ENCODE measurements at regions not wholly inside any gene's neighbourhood (a gene's known extent, or its start where the extent isn't known, plus 50 kb on each side); places are given as distances from the start of the nearest gene placed in this dataset.

DNA sequence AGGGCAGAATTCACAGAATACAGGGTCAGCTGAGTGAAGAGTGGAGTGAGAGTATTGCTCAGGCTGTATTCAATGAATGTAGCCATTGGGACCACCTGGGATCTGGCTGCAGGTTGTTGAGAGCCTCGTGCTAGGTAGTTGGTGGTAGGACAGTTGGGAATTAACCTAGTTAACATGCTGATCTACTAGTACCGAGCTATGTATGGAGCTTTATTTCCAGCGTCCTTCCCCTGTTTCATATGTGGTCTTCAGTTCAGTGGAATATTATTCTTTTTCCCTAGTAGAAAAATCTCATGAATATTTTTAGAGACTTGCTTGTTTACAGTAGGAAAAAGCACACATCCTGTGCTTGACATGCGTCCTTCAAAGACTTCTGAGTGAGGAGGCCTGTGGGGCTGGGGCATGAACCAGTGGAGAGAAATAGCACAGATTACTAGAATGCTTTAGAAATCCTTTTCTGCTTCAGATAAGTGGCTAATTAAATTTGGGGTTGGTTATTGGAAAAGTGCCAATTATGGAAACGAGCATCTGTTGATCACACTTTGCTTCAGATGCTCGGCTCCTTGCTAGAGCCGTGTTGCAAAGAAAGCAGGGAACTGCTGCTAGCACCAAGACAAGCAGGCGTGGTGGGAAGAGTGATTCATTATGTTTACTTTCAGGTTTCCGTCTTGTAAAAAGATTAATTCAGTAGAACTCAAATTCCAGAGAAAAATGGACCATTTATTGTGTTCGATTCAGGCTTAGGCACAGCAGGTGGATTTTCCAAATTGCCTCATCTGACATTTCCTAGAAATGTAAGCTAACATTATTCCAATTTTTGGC lies 53.6 kb downstream of the ARF6 start:
- ATAC-seq: no peak
- Mint-ChIP-seq H3K4me1 (peaks cover 4% of the 10 kb centered on the region), H3K4me3 (no peak overlapping the region), H3K27me3 (ENCODE audit: low read depth) (no peaks in the 10 kb centered on the region), H3K9me3 (no peaks in the 10 kb centered on the region), H3K27ac (no peak overlapping the region), H3K36me3 (no peaks in the 10 kb centered on the region)
- ChIA-PET POLR2A (no interaction called here), CTCF (interaction anchor here (0.6 to 1.0 kb wide), 2 partner anchors 61 to 65 kb away, joined by 3 to 4 read pairs; no protein-coding TSS in a partner anchor)
- TF ChIP-seq PREB (CRISPR knock-in tag; IDR thresholded peaks at IDR 0.05; ENCODE audit: borderline replicate concordance) (no peak), ZNF423 (CRISPR knock-in tag; IDR thresholded peaks at IDR 0.05) (no peak), NFATC4 (CRISPR knock-in tag; IDR thresholded peaks at IDR 0.05) (no peak), JAZF1 (CRISPR knock-in tag; IDR thresholded peaks at IDR 0.05) (no peak), SMAD4 (CRISPR knock-in tag; IDR thresholded peaks at IDR 0.05) (no peak), NFYB (CRISPR knock-in tag; conservative IDR thresholded peaks at IDR 0.05; ENCODE audit: low read depth) (no peak), IRF1 (CRISPR knock-in tag; IDR thresholded peaks at IDR 0.05) (no peak), MAX (CRISPR knock-in tag; IDR thresholded peaks at IDR 0.05) (no peak), TP53 (CRISPR knock-in tag; IDR thresholded peaks at IDR 0.05) (no peak)
- TF ChIP-seq, protein P1, sequence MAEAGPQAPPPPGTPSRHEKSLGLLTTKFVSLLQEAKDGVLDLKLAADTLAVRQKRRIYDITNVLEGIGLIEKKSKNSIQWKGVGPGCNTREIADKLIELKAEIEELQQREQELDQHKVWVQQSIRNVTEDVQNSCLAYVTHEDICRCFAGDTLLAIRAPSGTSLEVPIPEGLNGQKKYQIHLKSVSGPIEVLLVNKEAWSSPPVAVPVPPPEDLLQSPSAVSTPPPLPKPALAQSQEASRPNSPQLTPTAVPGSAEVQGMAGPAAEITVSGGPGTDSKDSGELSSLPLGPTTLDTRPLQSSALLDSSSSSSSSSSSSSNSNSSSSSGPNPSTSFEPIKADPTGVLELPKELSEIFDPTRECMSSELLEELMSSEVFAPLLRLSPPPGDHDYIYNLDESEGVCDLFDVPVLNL (CRISPR knock-in tag; IDR thresholded peaks at IDR 0.05; ENCODE audit: borderline replicate concordance, low read depth): no peak
- TF ChIP-seq, protein P2, sequence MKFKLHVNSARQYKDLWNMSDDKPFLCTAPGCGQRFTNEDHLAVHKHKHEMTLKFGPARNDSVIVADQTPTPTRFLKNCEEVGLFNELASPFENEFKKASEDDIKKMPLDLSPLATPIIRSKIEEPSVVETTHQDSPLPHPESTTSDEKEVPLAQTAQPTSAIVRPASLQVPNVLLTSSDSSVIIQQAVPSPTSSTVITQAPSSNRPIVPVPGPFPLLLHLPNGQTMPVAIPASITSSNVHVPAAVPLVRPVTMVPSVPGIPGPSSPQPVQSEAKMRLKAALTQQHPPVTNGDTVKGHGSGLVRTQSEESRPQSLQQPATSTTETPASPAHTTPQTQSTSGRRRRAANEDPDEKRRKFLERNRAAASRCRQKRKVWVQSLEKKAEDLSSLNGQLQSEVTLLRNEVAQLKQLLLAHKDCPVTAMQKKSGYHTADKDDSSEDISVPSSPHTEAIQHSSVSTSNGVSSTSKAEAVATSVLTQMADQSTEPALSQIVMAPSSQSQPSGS (CRISPR knock-in tag; IDR thresholded peaks at IDR 0.05; ENCODE audit: borderline replicate concordance, low read depth): no peak
- TF ChIP-seq, protein P3, sequence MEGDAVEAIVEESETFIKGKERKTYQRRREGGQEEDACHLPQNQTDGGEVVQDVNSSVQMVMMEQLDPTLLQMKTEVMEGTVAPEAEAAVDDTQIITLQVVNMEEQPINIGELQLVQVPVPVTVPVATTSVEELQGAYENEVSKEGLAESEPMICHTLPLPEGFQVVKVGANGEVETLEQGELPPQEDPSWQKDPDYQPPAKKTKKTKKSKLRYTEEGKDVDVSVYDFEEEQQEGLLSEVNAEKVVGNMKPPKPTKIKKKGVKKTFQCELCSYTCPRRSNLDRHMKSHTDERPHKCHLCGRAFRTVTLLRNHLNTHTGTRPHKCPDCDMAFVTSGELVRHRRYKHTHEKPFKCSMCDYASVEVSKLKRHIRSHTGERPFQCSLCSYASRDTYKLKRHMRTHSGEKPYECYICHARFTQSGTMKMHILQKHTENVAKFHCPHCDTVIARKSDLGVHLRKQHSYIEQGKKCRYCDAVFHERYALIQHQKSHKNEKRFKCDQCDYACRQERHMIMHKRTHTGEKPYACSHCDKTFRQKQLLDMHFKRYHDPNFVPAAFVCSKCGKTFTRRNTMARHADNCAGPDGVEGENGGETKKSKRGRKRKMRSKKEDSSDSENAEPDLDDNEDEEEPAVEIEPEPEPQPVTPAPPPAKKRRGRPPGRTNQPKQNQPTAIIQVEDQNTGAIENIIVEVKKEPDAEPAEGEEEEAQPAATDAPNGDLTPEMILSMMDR (IDR thresholded peaks at IDR 0.05): no peak
- TF ChIP-seq, protein P4, sequence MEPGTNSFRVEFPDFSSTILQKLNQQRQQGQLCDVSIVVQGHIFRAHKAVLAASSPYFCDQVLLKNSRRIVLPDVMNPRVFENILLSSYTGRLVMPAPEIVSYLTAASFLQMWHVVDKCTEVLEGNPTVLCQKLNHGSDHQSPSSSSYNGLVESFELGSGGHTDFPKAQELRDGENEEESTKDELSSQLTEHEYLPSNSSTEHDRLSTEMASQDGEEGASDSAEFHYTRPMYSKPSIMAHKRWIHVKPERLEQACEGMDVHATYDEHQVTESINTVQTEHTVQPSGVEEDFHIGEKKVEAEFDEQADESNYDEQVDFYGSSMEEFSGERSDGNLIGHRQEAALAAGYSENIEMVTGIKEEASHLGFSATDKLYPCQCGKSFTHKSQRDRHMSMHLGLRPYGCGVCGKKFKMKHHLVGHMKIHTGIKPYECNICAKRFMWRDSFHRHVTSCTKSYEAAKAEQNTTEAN (CRISPR knock-in tag; IDR thresholded peaks at IDR 0.05): no peak
- DNase-seq (ENCODE audit: low spot score): no peak

DNA sequence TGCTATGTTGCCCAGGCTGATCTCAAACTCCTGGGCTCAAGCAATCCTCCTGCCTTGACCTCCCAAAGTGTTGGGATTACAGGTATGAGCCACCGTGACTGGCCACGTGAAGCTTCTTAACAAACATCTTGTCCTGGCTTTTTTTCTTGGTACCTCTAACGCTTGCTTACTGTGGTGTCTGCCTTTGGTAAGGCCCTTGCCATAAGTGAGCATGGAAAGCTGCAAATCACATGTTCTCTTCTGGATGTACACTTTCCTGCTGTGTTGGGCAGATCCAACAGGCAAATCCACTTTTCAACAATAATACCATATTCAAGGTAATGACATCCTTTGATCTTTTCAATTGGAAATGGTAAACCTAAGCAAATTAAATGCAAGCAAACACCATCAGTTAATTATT lies 54.6 kb downstream of the ARF6 start:
- H3K36me3 Mint-ChIP-seq: no peaks in the 10 kb centered on the region
- POLR2A ChIA-PET: no interaction called here
- no peak overlapping the region for H3K27ac Mint-ChIP-seq
- TF ChIP-seq ZNF512 (CRISPR knock-in tag; IDR thresholded peaks at IDR 0.05; ENCODE audit: borderline replicate concordance) (no peak), TEAD4 (CRISPR knock-in tag; IDR thresholded peaks at IDR 0.05) (no peak), AFF4 (CRISPR knock-in tag; IDR thresholded peaks at IDR 0.05; ENCODE audit: borderline replicate concordance) (no peak), ZNF232 (CRISPR knock-in tag; IDR thresholded peaks at IDR 0.05) (no peak)
- TF ChIP-seq, protein P5, sequence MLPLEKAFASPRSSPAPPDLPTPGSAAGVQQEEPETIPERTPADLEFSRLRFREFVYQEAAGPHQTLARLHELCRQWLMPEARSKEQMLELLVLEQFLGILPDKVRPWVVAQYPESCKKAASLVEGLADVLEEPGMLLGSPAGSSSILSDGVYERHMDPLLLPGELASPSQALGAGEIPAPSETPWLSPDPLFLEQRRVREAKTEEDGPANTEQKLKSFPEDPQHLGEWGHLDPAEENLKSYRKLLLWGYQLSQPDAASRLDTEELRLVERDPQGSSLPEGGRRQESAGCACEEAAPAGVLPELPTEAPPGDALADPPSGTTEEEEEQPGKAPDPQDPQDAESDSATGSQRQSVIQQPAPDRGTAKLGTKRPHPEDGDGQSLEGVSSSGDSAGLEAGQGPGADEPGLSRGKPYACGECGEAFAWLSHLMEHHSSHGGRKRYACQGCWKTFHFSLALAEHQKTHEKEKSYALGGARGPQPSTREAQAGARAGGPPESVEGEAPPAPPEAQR (CRISPR knock-in tag; IDR thresholded peaks at IDR 0.05): no peak
- CTCF ChIA-PET: no interaction called here
- H3K4me3 Mint-ChIP-seq: no peak overlapping the region
- H3K27me3 Mint-ChIP-seq (ENCODE audit: low read depth): no peaks in the 10 kb centered on the region
- no peaks in the 10 kb centered on the region for H3K9me3 Mint-ChIP-seq
- peaks cover 4% of the 10 kb centered on the region for H3K4me1 Mint-ChIP-seq
- ATAC-seq (no peak), DNase-seq (ENCODE audit: low spot score) (no peak)
